ENCODE measurements at regions not wholly inside any gene's neighbourhood (a gene's known extent, or its start where the extent isn't known, plus 50 kb on each side); places are given as distances from the start of the nearest gene placed in this dataset.

GRCh38 chr9:1771094-1771789 lies 243.9 kb upstream of the SMARCA2 start:
- TF ChIP-seq CTCF (conservative IDR thresholded peaks at IDR 0.05; ENCODE audit: low read depth in 2 of 2) (no peak), EZH2phosphoT487 (IDR thresholded peaks at IDR 0.05; ENCODE audit: unreplicated experiment) (no peak), EZH2 (IDR thresholded peaks at IDR 0.05; ENCODE audit: low read depth, unreplicated experiment) (no peak)

All from GM23338 (cell line).